Coronary artery (tissue), 2 donors: ENCODE measurements at regions not wholly inside any gene's neighbourhood (a gene's known extent, or its start where the extent isn't known, plus 50 kb on each side); places are given as distances from the start of the nearest gene placed in this dataset.
"Not testable (repeated sequence)": the region's sequence is repeated elsewhere in the genome, so short reads cannot be mapped to it uniquely, and the experiment has no call there.

ENCODE experiments used
- DNase-seq: peaks from one replicate; pipeline ENCODE4 v3.0.0-alpha.2; 2017; ENCODE audit warnings: low spot score
- H3K27ac ChIP-seq, 2 donors: fragments of 200-600 bp; sonication (generic); one replicate each; pipeline ENCODE4 v1.5.1; 2016 to 2019
- H3K4me3 ChIP-seq: fragments of 200-600 bp; sonication (generic); 2 replicates; pipeline ENCODE4 v1.5.1; 2016; ENCODE audit warnings: mild to moderate bottlenecking, moderate library complexity
- CTCF ChIP-seq: fragments of 200-600 bp; sonication (generic); IDR thresholded peaks from one replicate; pipeline ENCODE4 v1.5.1; 2019; ENCODE audit warnings: antibody characterized with exemption

- TF ChIP-seq CTCF: no peak
- Histone ChIP-seq H3K4me3 (no peak overlapping the region), H3K27ac (no peak overlapping the region)
- peak; percentile 21 for DNase-seq
Measured at GRCh38 chrX:150229481-150229880, 133.6 kb upstream of the MAMLD1 start.

DNA sequence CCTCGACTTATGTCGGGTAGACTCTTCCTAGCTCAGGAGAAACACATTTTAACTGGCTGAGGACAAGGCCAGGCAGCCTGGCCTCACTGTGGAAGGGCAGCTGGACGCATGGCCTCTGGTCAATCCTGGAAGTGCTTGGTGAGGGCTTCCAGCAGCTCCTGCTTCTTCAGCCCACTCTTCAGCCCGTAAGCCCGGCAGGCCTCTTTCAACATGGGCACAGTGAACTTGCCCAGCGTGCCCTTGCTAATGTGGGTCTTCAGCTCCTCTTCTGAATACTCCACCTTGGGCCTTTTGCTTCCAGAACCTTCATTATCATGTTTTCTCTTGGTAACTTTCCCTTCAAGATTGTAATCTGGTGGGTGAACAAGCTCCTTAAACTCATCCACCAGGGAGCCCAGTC, 132.2 kb upstream of the MAMLD1 start:
- not testable (repeated sequence) for H3K27ac ChIP-seq, H3K4me3 ChIP-seq
- DNase-seq: peak; percentile 21

DNA sequence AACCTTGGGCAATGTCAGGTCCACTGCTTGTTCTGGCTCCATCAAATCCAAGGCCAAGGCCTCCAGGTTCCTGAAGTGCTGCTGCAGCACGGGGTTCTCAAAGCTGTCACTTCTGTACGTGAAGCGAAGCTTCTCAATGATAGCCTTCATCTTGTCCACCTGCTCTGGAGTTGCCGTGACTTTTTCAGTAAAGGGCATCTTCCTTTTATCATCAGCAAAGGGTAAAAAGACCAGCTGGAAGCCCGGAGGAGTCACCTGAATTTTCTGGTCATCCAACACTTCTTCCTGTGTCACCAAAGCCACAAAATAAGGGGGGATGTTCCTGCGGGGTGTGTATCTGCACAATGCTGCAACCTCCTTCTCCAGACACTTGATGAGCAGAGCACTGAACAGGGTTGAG, 131.7 kb upstream of the MAMLD1 start:
- DNase-seq: peak; percentile 24
- not testable (repeated sequence) for H3K27ac ChIP-seq, H3K4me3 ChIP-seq

DNA sequence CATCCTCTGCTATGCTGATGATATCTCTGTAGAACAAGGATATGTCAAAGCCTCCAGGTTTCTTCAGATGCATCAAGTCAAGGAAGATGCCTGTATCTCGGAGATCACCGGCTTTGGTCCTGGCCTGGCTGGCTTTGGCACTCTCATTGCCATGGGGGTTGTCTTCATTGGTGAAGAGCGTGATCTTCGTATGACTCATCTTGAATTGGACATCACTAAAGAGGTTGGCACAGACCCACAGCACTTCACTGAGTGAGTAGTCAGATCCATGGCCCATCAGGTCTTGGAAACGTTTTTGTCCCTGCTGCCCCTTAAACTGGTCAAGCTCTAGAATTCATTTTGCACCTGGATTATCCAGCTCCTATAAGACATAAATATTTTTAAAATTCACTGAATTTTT, 130.9 kb upstream of the MAMLD1 start:
- DNase-seq, H3K27ac ChIP-seq, H3K4me3 ChIP-seq: not testable (repeated sequence)

DNA sequence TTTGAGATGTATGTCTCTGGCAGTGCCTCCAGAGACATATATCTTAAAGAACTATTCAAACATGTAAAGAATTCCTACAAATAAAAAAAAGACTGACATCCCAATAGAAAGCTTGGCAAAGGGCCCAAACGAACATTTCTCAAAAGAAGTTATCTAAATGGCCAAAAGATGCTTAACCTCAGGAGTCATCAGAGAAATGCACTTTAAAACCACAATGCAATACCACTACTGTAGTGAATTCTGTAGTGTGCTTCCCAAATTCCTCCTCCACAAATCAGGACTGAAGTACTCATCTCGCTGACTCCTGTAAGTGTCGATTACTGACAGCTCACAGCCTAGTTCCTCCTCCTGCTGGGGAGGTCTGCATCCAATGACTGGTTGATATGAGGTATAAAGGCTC, 129.0 kb upstream of the MAMLD1 start:
- Histone ChIP-seq H3K4me3 (no peak overlapping the region), H3K27ac (no peak overlapping the region)
- peak; percentile 26 for DNase-seq
- TF ChIP-seq CTCF: no peak

- no peak overlapping the region for H3K4me3 ChIP-seq
- H3K27ac ChIP-seq: no peak overlapping the region
- DNase-seq: peak; percentile 41
- TF ChIP-seq CTCF: no peak
Measured at GRCh38 chrX:150236327-150236726, 126.8 kb upstream of the MAMLD1 start.

DNA sequence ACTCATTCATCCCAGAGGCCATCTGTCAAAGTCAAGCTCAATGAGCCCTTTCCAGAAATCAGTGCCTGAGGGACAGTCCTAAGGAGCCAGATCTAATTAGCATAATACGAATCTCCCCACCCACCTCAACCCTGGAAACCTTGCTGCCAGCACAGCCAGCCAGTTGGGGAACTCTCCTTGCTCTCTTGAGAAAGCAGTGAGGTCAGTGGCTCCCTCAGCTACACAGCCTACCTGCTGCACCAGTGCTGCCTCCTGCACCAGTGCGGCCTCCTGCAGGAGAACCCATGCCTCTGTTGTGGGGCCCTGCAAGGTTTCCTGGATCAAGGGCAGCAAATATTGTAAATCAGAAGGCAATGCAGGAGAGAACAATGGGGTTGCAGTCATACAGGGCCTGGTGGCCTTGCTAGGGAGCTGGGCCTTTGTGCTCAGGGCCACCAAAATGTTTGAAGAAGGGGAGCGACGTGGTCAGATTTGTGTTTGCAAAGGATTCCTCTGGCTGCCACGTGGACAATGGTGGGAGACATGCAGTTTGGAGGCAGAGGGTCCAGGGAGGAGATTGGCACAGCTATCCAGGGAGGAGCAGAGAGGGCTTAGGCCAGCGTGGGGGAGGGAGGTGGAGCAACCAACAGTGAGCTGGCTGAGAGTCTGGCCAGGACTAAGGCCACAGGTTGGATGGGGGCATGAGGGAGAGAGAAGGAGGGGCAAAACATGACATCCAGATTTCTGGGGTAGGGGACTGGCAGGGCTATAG, 124.3 kb upstream of the MAMLD1 start:
- no peak for TF ChIP-seq CTCF
- DNase-seq: peak; percentile 52
- Histone ChIP-seq H3K4me3 (no peak overlapping the region), H3K27ac (no peak overlapping the region)

DNA sequence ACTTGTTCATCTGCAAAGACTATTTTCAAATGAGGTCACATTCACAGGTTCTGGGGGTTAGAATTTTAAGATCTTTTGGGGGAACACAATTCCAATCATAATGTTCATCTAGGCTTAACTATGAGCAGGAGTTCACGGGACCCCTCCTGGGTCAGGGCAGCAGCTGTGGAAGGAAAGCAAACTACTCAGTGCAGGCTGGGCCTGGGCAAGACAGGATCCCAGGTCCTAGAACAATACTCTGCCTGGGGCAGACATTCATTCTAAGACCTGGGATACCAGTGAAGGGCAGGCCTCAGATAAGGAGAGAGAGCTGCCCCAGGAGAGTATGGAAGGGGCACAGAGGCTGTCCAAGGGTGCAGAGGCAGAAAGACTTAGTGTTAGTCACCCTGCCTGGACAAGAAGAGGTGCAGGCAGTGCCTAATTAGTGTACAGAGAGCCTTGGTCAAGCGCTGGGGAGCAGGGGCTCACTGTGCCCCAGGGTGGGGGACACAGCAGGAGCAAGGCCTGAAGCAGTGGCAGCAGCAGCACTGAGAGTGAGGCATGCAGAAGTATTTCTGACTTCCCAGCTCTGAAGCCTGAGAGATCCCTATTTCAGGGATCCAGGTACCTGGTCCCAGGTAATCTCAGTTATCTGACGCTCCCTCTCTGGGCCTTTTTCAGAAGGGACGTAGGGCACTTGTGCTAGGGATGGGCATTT, 123.0 kb upstream of the MAMLD1 start:
- Histone ChIP-seq H3K27ac (no peak overlapping the region), H3K4me3 (no peak overlapping the region)
- peak; percentile 16 for DNase-seq
- TF ChIP-seq CTCF: no peak
